LNCAP (cell line): ENCODE measurements at regions not wholly inside any gene's neighbourhood (a gene's known extent, or its start where the extent isn't known, plus 50 kb on each side); places are given as distances from the start of the nearest gene placed in this dataset.

ENCODE experiments used
- TF ChIP-seq, protein P1 (sequence below): fragments of 450-650 bp; IDR thresholded peaks from 2 replicates; pipeline ENCODE4 v1.5.1; 2017; ENCODE audit warnings: mild to moderate bottlenecking

DNA sequence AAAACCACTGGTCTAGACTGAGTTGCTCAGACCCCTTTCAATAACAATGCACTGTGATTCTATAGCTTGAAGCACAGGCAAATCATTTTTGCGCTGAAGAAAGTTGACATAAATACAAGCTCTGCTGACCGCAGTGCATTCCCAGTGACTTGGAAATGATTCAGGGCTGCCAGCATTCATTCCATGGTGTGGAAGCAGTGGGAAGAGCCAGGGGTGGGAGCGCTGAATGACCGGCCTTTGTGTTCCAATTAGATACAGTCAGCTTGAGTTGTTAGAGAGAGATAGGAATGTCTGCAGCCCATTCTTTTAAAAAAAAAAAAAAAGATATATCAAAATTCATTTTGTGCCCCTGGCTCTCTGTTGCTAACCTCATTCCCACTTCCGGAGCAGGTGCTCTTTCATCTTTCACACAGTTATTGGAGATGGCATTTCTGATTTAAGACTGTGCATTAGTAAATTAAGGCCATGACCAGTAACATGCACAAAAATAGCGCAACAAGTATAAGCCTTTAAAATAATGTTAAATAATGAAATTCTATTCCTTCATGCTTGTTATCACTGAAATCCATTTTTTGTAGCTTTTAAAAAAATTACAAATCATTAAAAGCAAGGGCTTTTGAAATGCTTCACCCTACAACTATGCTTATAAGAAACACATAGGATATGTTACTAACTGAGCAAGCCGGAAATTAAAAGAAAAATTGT lies 59.4 kb upstream of the CTLA4 start:
- TF ChIP-seq, protein P1, sequence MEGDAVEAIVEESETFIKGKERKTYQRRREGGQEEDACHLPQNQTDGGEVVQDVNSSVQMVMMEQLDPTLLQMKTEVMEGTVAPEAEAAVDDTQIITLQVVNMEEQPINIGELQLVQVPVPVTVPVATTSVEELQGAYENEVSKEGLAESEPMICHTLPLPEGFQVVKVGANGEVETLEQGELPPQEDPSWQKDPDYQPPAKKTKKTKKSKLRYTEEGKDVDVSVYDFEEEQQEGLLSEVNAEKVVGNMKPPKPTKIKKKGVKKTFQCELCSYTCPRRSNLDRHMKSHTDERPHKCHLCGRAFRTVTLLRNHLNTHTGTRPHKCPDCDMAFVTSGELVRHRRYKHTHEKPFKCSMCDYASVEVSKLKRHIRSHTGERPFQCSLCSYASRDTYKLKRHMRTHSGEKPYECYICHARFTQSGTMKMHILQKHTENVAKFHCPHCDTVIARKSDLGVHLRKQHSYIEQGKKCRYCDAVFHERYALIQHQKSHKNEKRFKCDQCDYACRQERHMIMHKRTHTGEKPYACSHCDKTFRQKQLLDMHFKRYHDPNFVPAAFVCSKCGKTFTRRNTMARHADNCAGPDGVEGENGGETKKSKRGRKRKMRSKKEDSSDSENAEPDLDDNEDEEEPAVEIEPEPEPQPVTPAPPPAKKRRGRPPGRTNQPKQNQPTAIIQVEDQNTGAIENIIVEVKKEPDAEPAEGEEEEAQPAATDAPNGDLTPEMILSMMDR: no peak

DNA sequence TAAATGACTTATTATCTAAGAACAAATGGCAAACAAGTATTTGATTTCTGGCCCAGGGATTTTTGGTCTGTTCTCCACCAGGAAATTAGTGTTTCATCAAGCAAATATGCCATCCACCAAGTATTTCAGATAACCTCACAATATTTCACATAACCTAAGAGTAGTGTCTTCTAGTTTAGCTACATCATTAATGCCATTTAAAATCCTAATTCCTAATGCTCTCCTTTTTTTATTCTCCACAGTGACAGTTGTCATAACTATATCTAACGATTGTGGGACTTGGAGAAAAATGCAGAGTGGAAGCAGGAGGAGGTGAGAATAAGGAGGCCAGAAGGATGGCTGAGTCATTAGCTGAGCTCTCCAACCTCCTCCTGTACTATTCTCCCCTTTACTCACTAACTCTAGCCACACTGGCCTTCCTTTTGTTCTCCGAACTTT lies 58.5 kb upstream of the CTLA4 start:
- TF ChIP-seq, protein P1: no peak

DNA sequence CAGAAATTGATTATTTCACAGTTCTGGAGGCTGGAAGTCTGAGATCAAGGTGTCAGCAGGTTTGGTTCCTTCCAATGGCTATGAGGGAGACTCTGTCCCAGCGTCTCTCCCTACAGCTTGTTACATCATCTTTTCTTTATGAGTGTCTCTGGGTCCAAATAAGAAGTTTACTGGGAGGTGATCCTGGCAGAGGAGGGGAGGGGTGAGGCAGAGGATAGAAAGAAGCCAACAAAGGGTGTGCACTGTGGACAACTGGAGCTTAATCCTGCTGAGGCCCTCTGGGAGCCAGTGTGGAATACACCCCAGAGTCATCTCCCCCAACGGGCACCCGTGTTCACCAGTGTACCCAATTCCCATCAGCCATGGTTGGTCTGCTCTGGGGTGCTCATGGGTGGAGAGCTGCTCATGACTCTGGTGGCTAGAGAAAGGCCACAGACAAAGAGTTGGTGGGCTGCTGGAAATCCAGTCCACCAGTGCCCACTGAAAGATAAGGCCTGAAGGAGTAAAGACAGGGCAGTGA lies 57.5 kb upstream of the CTLA4 start:
- TF ChIP-seq, protein P1: no peak

DNA sequence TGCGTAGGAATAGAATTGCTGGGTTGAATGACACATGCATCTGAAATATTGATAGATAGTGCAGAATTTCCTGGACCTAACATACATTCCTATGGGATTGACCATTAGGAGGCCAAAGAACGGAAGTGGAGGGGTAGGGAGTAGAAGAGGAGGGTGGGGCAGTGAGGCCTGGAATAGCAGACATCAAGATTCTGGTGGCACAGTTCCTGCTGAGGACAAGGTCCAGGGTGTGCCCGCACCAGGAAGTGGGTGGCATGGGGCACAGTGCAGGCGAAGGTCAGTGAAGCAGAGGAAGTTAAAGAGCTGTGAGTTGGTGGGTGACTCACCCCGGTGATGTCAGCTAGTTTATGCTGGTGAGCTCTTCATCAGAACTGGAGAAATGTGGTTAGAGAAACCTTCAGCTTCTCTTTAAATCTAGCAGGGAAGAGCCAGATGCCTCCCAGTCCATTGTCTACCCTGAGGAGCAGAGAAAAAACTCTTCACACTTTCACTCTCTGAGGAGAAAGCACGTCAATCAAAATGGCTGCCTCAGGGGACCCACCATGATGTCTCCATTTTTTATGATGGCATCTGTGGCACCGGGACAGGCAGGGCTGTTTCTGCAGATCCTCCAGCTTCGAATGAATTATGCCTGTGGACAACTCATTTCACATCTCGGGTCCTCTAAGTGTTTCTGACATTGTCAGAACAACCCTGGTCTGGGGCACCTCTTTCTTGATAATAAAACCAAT lies 55.9 kb upstream of the CTLA4 start:
- TF ChIP-seq, protein P1: no peak

DNA sequence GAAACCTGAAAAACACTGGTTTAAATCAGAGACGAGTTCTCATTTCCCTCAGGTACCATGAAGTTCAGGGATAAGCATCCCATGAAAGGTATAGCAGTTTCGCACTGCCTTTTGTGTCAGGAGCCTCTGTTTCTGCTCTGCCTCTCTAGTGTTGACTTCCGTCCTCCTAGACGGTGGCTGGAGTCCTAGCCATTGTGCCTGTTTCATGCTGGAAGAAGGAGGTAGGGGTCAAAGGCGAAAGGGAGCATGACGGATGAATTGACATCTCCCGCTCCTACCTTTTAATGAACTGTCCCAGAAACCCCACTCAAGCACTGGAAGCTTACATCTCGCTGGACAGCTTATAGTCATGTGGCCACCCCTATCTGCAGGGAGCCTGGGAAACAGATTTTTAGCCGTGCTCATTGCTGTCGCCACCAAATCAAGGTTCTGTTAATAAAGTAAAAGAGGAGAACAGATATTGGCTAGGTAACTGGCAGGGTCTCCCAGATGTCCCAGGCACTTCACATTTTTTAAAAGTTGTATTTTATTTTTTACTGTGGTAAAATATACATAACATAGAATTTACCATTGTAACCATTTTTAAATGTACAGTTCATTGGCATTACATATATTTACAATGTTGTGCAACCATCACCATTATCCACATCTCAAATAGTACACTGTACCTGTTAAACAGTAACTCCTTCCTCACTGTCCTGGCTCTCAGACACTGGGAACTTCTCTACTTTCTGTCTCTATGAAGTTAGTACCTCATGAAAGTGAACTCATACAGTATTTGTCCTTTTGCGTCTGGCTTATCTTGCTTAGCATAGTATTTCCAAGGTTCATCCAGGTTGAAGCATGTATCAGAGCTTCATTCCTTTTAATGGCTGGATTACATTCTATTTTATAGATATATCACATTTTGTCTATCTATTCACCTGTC lies 55.0 kb upstream of the CTLA4 start:
- TF ChIP-seq, protein P1: no peak

DNA sequence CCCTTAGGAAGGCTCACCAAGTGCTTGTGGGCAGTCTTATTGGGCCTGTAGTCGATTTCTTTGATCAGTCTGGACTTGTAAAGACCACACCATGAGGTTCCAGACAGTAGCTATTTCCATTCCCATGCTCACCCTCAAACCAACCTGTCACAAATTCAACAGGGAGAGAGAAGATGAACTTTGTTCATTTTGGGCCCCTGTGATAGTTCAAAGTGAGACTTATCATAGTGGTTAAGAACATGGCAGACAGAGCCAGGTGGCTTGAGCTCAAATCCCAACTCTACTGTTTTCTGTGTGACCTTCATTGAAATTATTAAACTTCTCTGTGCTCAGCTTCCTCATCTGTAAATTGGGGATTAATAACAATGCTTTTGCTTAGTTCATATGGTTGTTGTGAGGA lies 53.9 kb upstream of the CTLA4 start:
- TF ChIP-seq, protein P1: no peak
